GM19468 (cell line): ENCODE measurements at regions not wholly inside any gene's neighbourhood (a gene's known extent, or its start where the extent isn't known, plus 50 kb on each side); places are given as distances from the start of the nearest gene placed in this dataset.
"Not testable (repeated sequence)": the region's sequence is repeated elsewhere in the genome, so short reads cannot be mapped to it uniquely, and the experiment has no call there.

Experiments
- ATAC-seq: cut with Tn5 transposase; IDR thresholded peaks from one replicate; pipeline ENCODE4 v1.9.1; 2021; ENCODE audit warnings: mild to moderate bottlenecking, moderate library complexity, moderate number of reproducible peaks; ENCODE audit not compliant: unreplicated experiment; ENCODE audit errors: extremely low read depth

DNA sequence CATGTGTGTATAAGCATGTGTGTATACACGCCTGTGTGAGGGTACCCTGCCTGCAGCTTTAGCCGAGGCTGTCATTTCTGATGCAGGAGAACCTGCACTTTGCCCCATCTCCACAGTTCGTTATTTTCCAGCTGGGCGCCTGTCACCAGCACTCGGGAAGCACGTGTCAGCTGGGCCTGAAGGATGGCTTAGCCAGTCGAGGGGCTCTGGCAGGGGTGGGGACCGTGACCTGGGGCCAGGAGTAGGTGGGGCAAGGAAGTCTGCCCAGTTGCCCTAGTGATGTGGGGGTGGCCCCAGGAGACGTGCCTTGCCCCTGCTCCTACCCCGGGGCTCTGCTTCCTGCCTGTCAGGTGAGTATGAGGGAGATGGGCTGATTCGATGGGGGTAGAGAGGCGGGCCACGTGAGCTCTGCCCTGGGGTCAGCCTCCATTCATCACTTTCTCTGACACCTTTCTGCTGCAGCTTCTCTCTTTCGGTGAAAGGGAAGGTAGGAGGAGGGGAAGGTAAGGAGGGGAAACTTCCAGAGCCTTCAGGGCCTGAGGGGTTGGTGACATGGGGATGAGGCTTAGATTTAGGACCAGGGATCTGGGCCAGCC, 130.6 kb upstream of the SKOR2 start:
- ATAC-seq = no peak

DNA sequence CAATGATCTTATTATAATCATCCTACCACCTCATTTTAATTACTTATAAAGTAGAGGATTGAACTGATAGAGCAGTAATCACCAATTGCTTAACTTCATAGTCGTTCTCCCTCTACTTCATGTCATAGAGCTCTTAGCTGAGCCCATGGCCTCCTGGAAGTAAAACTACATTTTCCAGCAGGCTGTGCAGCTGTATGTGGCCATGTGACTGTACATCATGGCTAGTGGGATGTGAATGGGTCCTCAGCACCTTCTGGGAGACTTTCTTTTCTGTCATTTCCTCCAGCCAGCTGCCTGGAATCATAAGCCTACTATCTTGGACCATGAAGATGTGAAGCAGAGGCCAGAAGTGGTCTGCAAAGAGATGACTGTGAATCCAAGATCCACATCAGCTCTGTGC, 128.7 kb upstream of the SKOR2 start:
- ATAC-seq = no peak

DNA sequence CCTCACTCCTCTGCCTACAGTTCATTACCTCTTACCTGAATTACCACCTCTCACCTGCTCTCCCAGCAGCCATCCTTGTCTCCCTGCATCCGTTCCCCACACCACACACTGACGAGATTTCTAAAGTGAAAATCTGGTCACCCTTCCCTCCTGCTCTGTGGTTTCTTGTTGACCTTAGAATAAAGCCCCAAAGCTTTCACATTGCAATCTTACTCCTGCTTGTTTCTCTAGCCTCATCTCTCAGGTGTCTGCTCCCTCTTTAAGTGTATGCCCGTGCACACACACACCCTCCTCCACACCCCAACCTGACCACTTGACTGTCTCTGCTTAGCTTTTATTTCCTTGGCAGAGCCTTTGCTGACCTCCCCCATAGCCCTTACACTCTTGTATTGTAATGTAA, 122.0 kb upstream of the SKOR2 start:
- no peak for ATAC-seq

DNA sequence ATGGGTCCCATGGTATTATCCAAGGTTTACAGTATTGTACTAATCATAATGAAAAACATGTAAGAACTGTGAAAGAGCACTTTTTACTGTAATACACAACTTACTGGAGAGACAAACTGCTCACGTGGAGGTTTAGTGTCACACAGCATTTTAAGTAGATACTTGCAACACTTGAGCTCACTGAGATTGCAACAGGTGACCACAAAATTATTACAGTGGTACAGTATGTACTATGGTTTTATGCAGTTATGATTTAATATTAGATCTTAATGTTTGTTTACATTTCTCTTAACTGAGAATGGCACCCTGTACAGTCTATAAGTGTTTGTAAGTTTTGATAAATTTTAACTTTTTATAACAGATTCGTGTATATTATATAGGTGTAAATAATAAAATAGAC, 118.6 kb upstream of the SKOR2 start:
- no peak for ATAC-seq

DNA sequence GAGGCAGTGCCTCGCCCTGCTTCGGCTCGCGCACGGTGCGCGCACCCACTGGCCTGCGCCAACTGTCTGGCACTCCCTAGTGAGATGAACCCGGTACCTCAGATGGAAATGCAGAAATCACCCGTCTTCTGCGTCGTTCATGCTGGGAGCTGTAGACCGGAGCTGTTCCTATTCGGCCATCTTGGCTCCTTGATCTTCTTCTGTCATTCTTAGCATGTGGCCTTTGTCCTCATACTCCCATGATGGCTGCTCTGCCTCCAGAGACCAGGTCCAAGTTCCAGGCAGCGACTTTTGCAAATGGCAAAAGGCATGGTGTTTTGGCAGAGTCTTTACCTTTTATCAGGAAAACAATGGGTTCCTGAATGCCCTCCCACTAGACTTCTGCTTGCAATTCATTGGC, 102.6 kb upstream of the SKOR2 start:
- not testable (repeated sequence) for ATAC-seq

DNA sequence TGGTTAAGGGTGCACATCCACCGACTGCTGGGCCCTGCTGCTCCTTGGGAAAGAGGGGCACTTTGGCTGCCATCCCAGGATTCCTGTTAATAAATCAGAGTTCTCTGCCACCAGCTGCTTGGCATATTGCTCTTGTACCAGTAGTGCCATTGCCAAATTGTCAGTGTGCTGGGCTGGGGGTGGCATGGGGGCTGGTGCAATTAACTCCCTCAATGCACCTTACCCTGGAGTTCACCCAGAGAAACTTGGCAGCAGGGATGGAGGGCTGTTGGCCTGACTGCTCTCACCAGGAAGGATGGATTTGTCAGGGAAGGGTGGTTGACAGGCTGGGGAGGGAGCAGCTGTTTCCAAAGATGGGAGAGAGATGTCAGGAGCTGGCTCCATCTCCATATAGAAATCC, 94.6 kb upstream of the SKOR2 start:
- ATAC-seq = no peak

DNA sequence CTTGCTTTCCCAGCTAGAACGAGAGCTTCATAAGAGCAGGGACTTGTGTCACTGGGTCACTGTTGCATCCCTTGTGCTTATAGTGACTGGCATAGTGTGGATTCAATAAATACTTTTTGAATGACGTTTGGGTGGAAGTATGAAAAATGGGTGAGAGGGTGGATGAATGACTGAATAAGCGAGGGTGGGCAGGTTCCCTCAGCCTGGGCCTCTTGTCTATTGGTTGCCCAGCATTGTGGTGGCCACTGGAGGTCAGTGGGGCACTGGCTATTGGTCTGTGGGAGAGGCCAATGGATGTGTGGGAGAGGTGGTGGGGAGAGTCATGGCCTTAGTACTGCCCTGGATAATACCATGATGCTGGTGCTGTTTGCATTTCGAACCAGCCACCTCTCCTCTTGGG, 93.8 kb upstream of the SKOR2 start:
- ATAC-seq = no peak

DNA sequence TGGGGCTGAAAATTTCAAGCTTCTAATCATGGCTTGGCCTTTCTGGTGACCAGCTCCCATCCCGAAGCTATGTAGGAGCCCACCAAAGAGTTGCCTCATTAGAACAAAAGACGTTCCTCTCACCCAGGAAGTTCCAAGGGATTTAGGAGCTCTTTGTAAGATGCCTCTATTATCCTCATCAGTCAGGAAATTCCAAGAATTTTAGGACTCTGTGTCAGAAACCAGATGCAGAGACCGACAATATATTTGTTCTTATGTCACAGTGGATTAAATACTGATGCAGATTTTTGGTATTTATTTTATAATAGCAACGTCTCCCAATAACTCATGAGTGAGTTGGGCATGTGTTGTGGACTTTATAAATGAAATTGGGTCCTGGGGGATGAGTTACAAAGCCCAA, 91.8 kb upstream of the SKOR2 start:
- no peak for ATAC-seq

DNA sequence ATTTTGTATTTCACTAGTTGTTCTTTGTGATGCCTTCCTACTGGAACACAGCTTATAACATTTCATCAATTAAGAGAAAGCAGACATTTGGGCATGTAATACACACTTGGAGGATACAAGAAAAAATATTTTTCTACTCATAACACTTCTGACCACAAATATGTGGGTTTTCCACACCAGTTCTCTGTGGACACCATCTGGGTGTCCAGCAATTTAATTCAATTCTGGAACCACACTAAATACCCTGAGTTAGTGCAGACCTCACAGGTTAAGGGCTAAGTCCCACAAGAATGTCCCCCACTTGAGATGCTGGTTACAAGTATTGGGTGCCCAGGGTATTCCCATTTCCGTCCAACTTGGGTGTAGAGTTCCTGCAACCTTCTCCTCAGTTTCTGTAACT, 91.1 kb upstream of the SKOR2 start:
- no peak for ATAC-seq

DNA sequence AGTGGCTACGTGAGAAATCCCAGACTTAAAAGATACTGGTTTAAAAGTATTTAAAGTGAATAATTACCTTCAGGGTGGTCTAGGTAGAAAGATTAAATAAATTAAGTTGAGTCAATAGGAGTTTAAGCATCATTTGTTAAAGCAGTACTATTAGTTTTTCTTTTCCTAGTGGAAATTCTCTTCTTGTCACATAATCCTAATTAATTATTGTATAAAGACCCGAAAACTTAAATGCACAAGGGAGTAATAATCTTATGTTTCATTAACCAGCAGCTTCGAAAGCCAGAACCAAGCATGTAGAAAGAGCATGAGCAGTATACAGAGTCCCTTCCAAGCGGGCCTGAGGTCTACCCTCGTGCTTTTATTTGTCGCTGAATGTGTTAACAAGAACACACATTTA, 90.2 kb upstream of the SKOR2 start:
- ATAC-seq = no peak

DNA sequence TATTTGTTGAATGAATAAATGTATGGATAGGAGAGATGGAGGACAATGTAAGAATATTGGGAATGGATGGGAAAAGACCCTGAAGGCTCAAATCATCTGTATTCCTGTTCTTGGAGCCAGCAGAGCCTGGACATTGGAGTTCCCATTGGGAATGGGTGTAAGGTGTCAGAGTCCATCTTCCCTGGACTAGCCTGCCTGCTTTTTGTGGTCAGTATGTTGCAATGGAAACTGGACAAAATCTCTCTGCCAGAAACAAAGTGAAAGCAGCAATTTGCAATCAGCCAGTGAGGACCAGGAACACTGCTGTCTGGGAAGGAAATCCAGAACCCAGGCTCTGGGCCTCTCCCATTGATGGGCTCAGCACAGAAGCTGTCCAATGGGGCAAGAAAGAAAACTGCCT, 83.5 kb upstream of the SKOR2 start:
- no peak for ATAC-seq

DNA sequence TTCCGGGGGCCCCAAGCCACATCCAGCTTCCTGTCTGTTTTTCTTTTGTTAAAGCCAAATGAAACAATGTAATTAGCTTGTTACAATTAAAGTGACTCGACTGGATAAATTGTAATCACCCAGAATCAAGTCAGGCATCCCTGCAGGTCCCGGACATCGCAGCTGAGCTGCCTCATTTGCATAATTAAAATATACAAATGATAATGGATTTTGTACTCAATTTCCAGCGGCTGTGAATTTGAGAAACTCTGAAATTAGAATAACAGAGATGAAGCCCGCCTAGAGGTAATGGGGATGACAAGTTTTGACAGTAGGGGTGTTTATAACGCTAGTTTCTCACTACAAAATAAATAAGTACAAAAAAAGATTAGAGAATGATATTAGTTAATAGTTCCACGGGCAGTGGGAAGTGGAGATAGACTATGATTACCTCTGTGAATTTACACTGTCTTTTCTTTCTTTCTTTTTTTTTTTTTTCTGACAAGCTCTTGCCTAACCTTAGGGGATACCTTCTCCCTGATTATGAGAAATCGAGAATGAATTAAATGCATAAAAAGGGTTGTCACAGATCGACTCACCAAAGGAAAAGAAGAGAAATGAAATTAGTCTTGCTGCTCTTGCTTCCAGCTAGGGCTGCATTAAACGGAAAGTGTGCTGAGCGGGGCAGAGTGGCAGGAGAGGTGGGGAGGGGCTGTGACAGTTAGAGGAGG, 82.6 kb upstream of the SKOR2 start:
- no peak for ATAC-seq

DNA sequence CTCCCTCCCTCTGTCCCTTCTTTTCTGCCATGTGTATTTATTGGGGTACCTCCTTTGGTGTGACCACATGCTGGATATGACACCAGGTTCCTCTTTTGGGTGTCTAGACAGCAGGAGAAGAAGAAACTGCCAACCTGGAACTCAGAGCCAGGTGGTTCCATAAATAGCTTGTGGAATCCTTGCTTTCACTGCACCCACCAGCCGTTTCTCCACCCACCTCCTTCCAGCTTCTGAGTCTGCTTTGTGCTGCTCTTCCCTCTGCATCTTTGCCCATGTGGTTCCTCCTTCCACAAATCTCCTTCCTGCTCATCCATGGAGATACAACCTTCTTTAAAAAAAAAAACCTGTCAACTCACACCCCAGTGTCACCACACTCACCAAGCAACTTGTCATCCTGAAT, 80.2 kb upstream of the SKOR2 start:
- ATAC-seq = no peak

DNA sequence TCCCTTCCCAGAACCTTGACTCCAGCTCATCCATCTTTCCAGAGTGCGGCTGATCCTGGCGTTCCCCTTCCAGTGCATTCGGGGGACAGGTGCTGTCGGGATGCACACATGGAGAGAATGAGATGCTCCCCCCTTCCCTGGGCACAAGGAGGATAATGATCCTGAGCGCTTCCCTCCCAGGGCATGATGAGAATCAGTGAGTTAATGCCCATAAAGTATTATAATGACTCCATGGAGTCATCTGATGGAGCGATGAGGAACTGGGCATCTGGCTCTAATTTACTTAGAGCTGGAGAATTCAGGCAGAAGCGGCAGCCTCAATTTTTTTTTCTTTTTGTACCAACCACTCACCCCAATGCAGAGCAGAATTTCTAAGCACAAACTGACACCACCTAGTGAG, 79.6 kb upstream of the SKOR2 start:
- no peak for ATAC-seq

DNA sequence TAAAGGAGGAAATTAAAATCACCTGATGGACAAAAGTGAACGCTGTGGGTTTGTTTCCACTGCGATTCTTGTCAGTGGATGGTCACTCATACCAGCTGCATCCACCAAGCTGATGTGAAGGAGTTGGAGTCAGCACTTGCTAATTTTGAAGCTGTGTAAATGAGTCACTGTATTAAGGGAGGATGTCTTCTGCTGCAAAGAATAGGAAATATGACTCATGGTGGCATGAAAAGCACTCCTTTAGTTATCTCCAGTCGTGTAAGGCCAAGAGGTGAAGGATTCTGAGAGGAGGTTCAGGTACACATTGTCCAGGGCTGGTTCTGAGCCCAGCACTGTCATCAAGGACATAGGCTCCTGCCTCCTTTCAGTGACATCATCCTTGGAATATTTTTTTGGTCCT, 71.7 kb upstream of the SKOR2 start:
- ATAC-seq = no peak

DNA sequence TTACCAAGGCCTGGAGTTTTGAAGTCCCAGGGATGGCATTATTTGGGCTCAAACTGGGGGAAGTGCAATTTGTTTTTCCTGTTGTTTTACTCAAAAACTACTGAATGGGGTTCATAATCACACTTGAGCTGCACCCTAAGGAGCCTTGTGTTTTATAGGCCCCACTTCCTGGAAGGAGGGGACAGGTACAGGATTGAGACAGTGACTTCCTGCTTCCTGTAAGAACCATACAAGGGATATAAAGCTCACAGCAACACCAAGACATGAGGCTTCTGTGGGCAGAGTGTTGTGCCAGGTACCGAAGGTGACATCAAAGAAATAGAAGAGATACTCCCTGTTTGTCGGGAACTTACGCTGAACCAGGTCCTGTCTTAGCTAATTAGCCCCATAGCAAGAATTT, 70.4 kb upstream of the SKOR2 start:
- ATAC-seq = no peak

DNA sequence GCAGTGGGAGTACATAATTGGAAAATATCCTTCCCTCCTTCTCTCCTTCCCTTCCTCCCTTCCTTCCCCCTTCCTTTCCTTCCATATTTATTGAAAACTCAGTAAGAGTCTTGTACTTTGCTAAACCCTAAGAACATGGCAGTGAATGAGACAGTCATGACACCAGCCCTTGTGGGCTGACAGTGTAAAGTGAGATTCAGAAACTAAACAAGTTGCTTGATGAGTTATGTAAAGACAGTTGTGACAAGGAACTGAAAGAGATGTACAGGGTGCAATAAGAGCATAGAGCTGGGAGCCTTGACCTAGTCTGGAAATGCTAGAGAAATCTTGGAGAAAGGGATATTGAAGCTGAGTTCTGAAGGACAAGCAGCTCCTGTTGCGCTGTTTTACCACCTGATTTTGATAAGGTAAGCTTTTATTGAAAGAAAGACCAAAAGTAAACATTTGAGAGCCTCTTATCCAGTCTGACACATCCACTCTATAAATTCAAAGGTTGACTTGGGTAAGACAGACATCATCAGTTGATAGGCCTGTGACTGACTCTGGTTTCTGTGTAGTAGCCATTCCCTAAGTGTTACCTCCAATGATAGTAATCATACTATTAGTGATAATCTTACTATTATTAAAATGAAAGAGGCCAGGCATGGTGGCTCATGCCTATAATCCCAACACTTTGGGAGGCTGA, 66.5 kb upstream of the SKOR2 start:
- no peak for ATAC-seq

DNA sequence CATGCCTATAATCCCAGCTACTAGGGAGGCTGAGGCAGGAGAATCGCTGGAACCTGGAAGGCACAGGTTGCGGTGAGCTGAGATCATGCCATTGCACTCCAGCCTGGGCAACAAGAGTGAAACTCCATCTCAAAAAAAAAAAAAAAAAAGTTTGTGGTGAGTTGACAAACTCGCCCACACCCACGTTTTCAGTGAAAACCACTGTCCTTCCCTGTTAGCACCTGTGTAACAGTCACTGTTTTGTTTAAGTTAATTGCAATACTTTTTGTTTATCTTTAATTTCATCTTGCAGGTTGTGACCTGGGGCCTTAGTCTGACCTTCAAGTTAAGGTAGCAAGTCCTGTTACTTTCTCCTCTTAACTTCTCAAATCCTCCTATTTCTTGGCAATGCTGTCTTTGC, 65.5 kb upstream of the SKOR2 start:
- no peak for ATAC-seq

DNA sequence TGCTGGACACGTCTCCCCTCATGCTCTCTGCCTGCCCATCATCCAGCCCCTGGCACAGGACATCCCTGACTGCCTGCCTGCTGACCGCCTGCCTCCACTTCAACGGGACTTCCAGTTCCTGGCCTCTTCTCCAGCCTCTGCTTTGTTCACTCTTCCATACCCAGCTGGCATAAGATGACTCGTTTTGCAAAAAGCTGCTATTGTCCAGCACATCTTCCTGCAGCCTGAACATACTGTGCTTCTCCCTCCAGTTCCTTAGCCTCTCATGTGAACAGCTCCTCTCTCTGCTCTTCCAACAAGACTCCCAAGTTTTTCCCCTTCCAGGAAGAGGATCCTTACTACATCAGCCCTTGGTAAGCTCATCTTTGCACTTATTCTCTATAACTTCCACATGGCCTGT, 62.4 kb upstream of the SKOR2 start:
- no peak for ATAC-seq

DNA sequence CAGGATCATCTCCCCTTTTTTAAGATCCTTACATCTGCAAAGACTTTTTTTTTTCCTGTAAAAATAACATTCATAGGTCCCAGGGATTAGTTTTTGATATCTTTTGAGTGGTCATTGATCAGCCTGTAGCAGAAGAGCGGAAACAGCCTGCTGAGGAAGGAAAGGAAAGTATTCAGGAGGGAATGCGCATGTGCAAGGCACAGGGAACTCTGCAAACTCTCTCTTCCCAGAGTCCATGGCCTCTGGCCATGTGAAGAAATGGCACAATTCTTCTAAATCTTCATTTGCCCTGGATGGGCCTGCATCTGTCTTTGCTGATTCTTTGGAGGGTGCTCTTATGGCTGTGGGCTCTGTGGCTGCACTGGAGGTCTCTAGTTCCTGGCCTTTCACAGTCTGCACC, 60.1 kb upstream of the SKOR2 start:
- no peak for ATAC-seq
